ENCODE measurements at regions not wholly inside any gene's neighbourhood (a gene's known extent, or its start where the extent isn't known, plus 50 kb on each side); places are given as distances from the start of the nearest gene placed in this dataset.

DNA sequence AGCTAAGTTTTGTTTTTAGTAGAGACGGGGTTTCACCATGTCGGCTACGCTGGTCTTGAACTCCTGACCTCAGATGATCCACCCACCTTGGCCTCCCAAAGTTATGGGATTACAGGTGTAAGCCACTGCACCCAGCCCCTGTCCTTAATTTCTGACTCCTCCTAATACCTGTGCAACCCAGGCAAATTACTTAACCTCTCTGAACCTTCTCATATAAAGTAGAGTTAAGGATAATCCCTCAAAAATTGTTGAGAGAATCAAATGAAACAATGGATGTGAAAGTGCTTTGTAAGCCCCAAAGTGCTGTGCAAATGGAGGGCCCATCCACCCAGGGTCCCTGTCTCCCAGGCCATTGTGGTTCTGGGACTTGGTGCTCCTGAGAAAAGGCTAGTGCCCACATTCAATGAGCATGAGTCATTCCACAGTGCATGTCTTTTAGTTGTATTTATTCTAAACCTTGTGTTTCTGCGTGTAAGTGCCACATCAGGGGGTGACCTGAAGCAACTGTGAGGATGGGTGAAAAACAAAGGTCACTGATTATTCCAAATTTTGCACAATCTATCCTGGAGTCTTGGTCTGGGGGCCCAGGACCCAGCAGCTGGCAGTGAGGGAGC, 61.4 kb upstream of the PTPRJ start:
- TF ChIP-seq, protein P1, sequence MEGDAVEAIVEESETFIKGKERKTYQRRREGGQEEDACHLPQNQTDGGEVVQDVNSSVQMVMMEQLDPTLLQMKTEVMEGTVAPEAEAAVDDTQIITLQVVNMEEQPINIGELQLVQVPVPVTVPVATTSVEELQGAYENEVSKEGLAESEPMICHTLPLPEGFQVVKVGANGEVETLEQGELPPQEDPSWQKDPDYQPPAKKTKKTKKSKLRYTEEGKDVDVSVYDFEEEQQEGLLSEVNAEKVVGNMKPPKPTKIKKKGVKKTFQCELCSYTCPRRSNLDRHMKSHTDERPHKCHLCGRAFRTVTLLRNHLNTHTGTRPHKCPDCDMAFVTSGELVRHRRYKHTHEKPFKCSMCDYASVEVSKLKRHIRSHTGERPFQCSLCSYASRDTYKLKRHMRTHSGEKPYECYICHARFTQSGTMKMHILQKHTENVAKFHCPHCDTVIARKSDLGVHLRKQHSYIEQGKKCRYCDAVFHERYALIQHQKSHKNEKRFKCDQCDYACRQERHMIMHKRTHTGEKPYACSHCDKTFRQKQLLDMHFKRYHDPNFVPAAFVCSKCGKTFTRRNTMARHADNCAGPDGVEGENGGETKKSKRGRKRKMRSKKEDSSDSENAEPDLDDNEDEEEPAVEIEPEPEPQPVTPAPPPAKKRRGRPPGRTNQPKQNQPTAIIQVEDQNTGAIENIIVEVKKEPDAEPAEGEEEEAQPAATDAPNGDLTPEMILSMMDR (IDR thresholded peaks at IDR 0.05): no peak
- TF ChIP-seq POLR2A (IDR thresholded peaks at IDR 0.05): no peak
